ENCODE measurements at regions not wholly inside any gene's neighbourhood (a gene's known extent, or its start where the extent isn't known, plus 50 kb on each side); places are given as distances from the start of the nearest gene placed in this dataset.

- Mint-ChIP-seq H3K27ac (ENCODE audit: unreplicated experiment) (no peak overlapping the region), H3K36me3 (ENCODE audit: unreplicated experiment) (no peaks in the 10 kb centered on the region), H3K4me3 (ENCODE audit: unreplicated experiment) (no peak overlapping the region), H3K9me3 (ENCODE audit: unreplicated experiment) (no peaks in the 10 kb centered on the region), H3K27me3 (ENCODE audit: unreplicated experiment) (peaks cover 3% of the 10 kb centered on the region), H3K4me1 (ENCODE audit: low read depth, unreplicated experiment) (no peaks in the 10 kb centered on the region)
- no peak for DNase-seq
- TF ChIP-seq CTCF (IDR thresholded peaks at IDR 0.05; ENCODE audit: partially characterized antibody, unreplicated experiment), result no peak
Observed at GRCh38 chr13:99813336-99814095, 158.1 kb downstream of the ZIC5 start.

- Mint-ChIP-seq H3K9me3 (ENCODE audit: unreplicated experiment) (no peaks in the 10 kb centered on the region), H3K4me1 (ENCODE audit: low read depth, unreplicated experiment) (peaks cover 1% of the 10 kb centered on the region), H3K4me3 (ENCODE audit: unreplicated experiment) (no peak overlapping the region), H3K27me3 (ENCODE audit: unreplicated experiment) (peaks cover 3% of the 10 kb centered on the region), H3K36me3 (ENCODE audit: unreplicated experiment) (no peaks in the 10 kb centered on the region), H3K27ac (ENCODE audit: unreplicated experiment) (no peak overlapping the region)
- TF ChIP-seq CTCF (IDR thresholded peaks at IDR 0.05; ENCODE audit: partially characterized antibody, unreplicated experiment), result no peak
- DNase-seq, result no peak
Observed at GRCh38 chr13:99812625-99813024, 158.9 kb downstream of the ZIC5 start.

- Mint-ChIP-seq H3K27ac (ENCODE audit: unreplicated experiment) (no peak overlapping the region), H3K36me3 (ENCODE audit: unreplicated experiment) (no peaks in the 10 kb centered on the region), H3K9me3 (ENCODE audit: unreplicated experiment) (peaks cover 3% of the 10 kb centered on the region), H3K27me3 (ENCODE audit: unreplicated experiment) (peaks cover 5% of the 10 kb centered on the region), H3K4me1 (ENCODE audit: low read depth, unreplicated experiment) (peaks cover 14% of the 10 kb centered on the region), H3K4me3 (ENCODE audit: unreplicated experiment) (no peak overlapping the region)
- TF ChIP-seq CTCF (IDR thresholded peaks at IDR 0.05; ENCODE audit: partially characterized antibody, unreplicated experiment), result no peak
- DNase-seq, result no peak
Observed at GRCh38 chr13:99811067-99811700, 160.4 kb downstream of the ZIC5 start.

- peaks cover 3% of the 10 kb centered on the region for H3K9me3 Mint-ChIP-seq (ENCODE audit: unreplicated experiment)
- TF ChIP-seq CTCF (IDR thresholded peaks at IDR 0.05; ENCODE audit: partially characterized antibody, unreplicated experiment), result no peak
- H3K27me3 Mint-ChIP-seq (ENCODE audit: unreplicated experiment), result peaks cover 3% of the 10 kb centered on the region
Observed at GRCh38 chr13:99809926-99810325, 161.6 kb downstream of the ZIC5 start.

GRCh38 chr13:99809496-99809895 lies 162.1 kb downstream of the ZIC5 start:
- H3K9me3 Mint-ChIP-seq (ENCODE audit: unreplicated experiment), result peaks cover 4% of the 10 kb centered on the region
- no peak overlapping the region for H3K27ac Mint-ChIP-seq (ENCODE audit: unreplicated experiment)
- DNase-seq, result no peak
- no peaks in the 10 kb centered on the region for H3K36me3 Mint-ChIP-seq (ENCODE audit: unreplicated experiment)
- H3K4me1 Mint-ChIP-seq (ENCODE audit: low read depth, unreplicated experiment), result peaks cover 28% of the 10 kb centered on the region
- H3K4me3 Mint-ChIP-seq (ENCODE audit: unreplicated experiment), result no peak overlapping the region
- H3K27me3 Mint-ChIP-seq (ENCODE audit: unreplicated experiment), result peaks cover 3% of the 10 kb centered on the region
- TF ChIP-seq CTCF (IDR thresholded peaks at IDR 0.05; ENCODE audit: partially characterized antibody, unreplicated experiment), result no peak

More at GRCh38 chr13:99809926-99810325, 161.6 kb downstream of the ZIC5 start:
- H3K4me3 Mint-ChIP-seq (ENCODE audit: unreplicated experiment), result no peak overlapping the region
- peaks cover 23% of the 10 kb centered on the region for H3K4me1 Mint-ChIP-seq (ENCODE audit: low read depth, unreplicated experiment)
- no peak overlapping the region for H3K27ac Mint-ChIP-seq (ENCODE audit: unreplicated experiment)
- no peaks in the 10 kb centered on the region for H3K36me3 Mint-ChIP-seq (ENCODE audit: unreplicated experiment)
- DNase-seq, result no peak
